ENCODE measurements at regions not wholly inside any gene's neighbourhood (a gene's known extent, or its start where the extent isn't known, plus 50 kb on each side); places are given as distances from the start of the nearest gene placed in this dataset.
A peak's percentile ranks its signal among the peaks of the same experiment; 100 is the strongest.

GRCh38 chr9:90131568-90131967, 511.1 kb downstream of the DIRAS2 start:
- Histone ChIP-seq H3K36me3 (no peaks in the 10 kb centered on the region), H3K27ac (no peak overlapping the region), H3K27me3 (no peaks in the 10 kb centered on the region), H3K4me3 (no peak overlapping the region), H3K4me1 (no peaks in the 10 kb centered on the region), H3K9me3 (no peaks in the 10 kb centered on the region)
- ATAC-seq (no peak), DNase-seq (no peak)
- no peak for TF ChIP-seq CTCF (IDR thresholded peaks at IDR 0.05)
- intact Hi-C loops (cut with DNase I) = no loop called here

GRCh38 chr9:90132866-90133265, 509.8 kb downstream of the DIRAS2 start:
- Histone ChIP-seq H3K9me3 (no peaks in the 10 kb centered on the region), H3K4me3 (no peak overlapping the region), H3K27ac (no peak overlapping the region), H3K4me1 (no peaks in the 10 kb centered on the region), H3K27me3 (no peaks in the 10 kb centered on the region), H3K36me3 (no peaks in the 10 kb centered on the region)
- no peak for TF ChIP-seq CTCF (IDR thresholded peaks at IDR 0.05)
- ATAC-seq (no peak), DNase-seq (no peak)
- intact Hi-C loops (cut with DNase I) = no loop called here

- H3K4me1 ChIP-seq = no peaks in the 10 kb centered on the region
- H3K27ac ChIP-seq = no peak overlapping the region
- H3K36me3 ChIP-seq = no peaks in the 10 kb centered on the region
- DNase-seq (peak in 1 of 4 donors; percentile 8), ATAC-seq (no peak)
- no peaks in the 10 kb centered on the region for H3K27me3 ChIP-seq
- intact Hi-C loops (cut with DNase I) = no loop called here
- no peaks in the 10 kb centered on the region for H3K9me3 ChIP-seq
- no peak for TF ChIP-seq CTCF (IDR thresholded peaks at IDR 0.05)
- H3K4me3 ChIP-seq = no peak overlapping the region
Observed at GRCh38 chr9:90137801-90138200, 504.8 kb downstream of the DIRAS2 start.

GRCh38 chr9:90140131-90140818, 502.3 kb downstream of the DIRAS2 start:
- intact Hi-C loops (cut with DNase I) = no loop called here
- Histone ChIP-seq H3K4me3 (no peak overlapping the region), H3K36me3 (no peaks in the 10 kb centered on the region), H3K27me3 (no peaks in the 10 kb centered on the region), H3K4me1 (no peaks in the 10 kb centered on the region), H3K27ac (no peak overlapping the region), H3K9me3 (no peaks in the 10 kb centered on the region)
- TF ChIP-seq CTCF (IDR thresholded peaks at IDR 0.05) = no peak
- ATAC-seq = no peak
- DNase-seq = no peak

- Histone ChIP-seq H3K36me3 (no peaks in the 10 kb centered on the region), H3K27ac (no peak overlapping the region), H3K4me1 (no peaks in the 10 kb centered on the region), H3K27me3 (no peaks in the 10 kb centered on the region), H3K9me3 (no peaks in the 10 kb centered on the region), H3K4me3 (no peak overlapping the region)
- TF ChIP-seq CTCF (IDR thresholded peaks at IDR 0.05) = peak; percentile 38 to 41
- ATAC-seq (peak; percentile 85), DNase-seq (peak in 1 of 4 donors; percentile 21)
- intact Hi-C loops (cut with DNase I) = no loop called here
Observed at GRCh38 chr9:90141723-90142122, 500.9 kb downstream of the DIRAS2 start.
